AG04449 (cell line): ENCODE measurements at regions not wholly inside any gene's neighbourhood (a gene's known extent, or its start where the extent isn't known, plus 50 kb on each side); places are given as distances from the start of the nearest gene placed in this dataset.
A peak's percentile ranks its signal among the peaks of the same experiment; 100 is the strongest.

ENCODE experiments used
- CTCF ChIA-PET: fragments of 350-600 bp; formaldehyde crosslinking; extraction: SDS; loops from one replicate; lab custom pipeline; 2021; ENCODE audit warnings: antibody characterized with exemption; lab: Yijun Ruan, JAX
- POLR2A ChIA-PET: fragments of 400-600, 350-600 bp; formaldehyde crosslinking; extraction: SDS; loops from one replicate; lab custom pipeline; 2020; ENCODE audit warnings: antibody characterized with exemption, inconsistent platforms; lab: Yijun Ruan, JAX
- DNase-seq: peaks from one replicate; pipeline ENCODE4 v3.0.0-alpha.2; 2010; ENCODE audit warnings: low read depth, low spot score
- H3K4me3 ChIP-seq: 2 replicates; pipeline ENCODE4 v1.5.1; 2011; ENCODE audit warnings: low read depth, mild to moderate bottlenecking, control low read depth, low read length
- CTCF ChIP-seq: IDR thresholded peaks from one replicate; pipeline ENCODE4 v1.5.1; 2011; ENCODE audit warnings: mild to moderate bottlenecking, moderate library complexity, low read length, control low read depth, inconsistent platforms; ENCODE audit not compliant: insufficient read depth; ENCODE audit errors: missing control alignments

GRCh38 chr5:174327317-174327864 lies 281.9 kb downstream of the NSG2 start:
- DNase-seq, result no peak
- no peak overlapping the region for H3K4me3 ChIP-seq
- POLR2A ChIA-PET, result no interaction called here
- peak; percentile 83 for TF ChIP-seq CTCF
- CTCF ChIA-PET, result interaction anchor here (0.6 to 24.0 kb wide), 19 partner anchors 10 to 613 kb away, joined by 3 to 509 read pairs (median 5); partner anchors contain the start of gene NSG2

- CTCF ChIA-PET, result interaction anchor here (1.0 to 13.1 kb wide), 10 partner anchors 10 to 609 kb away, joined by 3 to 177 read pairs (median 7); no protein-coding TSS in a partner anchor
- TF ChIP-seq CTCF, result no peak
- no peak for DNase-seq
- no peak overlapping the region for H3K4me3 ChIP-seq
- POLR2A ChIA-PET, result no interaction called here
Observed at GRCh38 chr5:174327896-174328295, 282.4 kb downstream of the NSG2 start.

- no peak overlapping the region for H3K4me3 ChIP-seq
- no peak for TF ChIP-seq CTCF
- POLR2A ChIA-PET, result no interaction called here
- CTCF ChIA-PET, result interaction anchor here (1.0 to 13.1 kb wide), 11 partner anchors 8 to 608 kb away, joined by 3 to 177 read pairs (median 3); partner anchors contain the start of gene NSG2
- DNase-seq, result no peak
Observed at GRCh38 chr5:174328631-174329299, 283.3 kb downstream of the NSG2 start.

GRCh38 chr5:174329738-174330137 lies 284.2 kb downstream of the NSG2 start:
- POLR2A ChIA-PET, result no interaction called here
- no peak for TF ChIP-seq CTCF
- DNase-seq, result peak; percentile 28
- H3K4me3 ChIP-seq, result no peak overlapping the region
- CTCF ChIA-PET, result interaction anchor here (0.9 to 13.1 kb wide), 6 partner anchors 9 to 605 kb away, joined by 3 to 177 read pairs (median 4); partner anchors contain the start of gene NSG2

DNA sequence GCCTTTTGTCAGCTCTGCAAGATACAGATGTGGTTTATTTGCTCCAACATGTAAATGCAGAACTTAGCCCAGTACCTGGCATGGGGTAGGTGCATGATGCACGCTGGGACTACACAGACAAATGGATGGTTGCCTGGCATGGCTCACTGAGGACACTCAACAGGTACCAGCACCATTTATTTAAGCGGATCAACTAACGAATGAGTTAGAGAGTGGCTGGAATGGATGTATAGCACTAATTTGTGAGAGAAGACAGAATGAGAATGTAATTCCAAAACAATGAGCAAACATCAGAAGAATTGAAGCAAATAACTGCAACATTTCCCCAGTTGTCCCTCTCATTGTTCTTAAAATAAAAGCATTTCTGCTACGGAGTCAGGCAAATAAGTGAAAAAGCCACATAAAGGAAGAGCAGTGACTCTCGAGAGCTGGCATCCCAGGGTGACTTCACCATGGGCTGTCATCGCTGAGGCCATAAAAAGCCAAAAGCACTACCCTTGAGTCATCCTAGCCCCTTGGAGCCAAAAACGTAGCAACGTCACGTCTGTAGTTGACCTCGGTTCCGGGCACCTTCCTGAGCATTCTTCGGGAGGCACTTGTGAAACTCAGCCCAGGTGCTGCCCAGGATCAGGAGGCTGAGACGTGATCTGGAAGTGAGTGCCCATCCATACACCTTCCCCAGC lies 290.3 kb downstream of the NSG2 start:
- H3K4me3 ChIP-seq, result no peak overlapping the region; the same call in 1 of the 2 replicates
- POLR2A ChIA-PET, result no interaction called here

More for the DNA sequence above, 290.3 kb downstream of the NSG2 start:
- no peak for TF ChIP-seq CTCF
- peak; percentile 33 for DNase-seq
- CTCF ChIA-PET, result interaction anchor here (0.8 to 2.1 kb wide), 2 partner anchors 12 to 24 kb away, joined by 5 to 7 read pairs; no protein-coding TSS in a partner anchor
